Inferior parietal cortex (tissue), 1 donor: ENCODE measurements at regions not wholly inside any gene's neighbourhood (a gene's known extent, or its start where the extent isn't known, plus 50 kb on each side); places are given as distances from the start of the nearest gene placed in this dataset.
A peak's percentile ranks its signal among the peaks of the same experiment; 100 is the strongest.
"Not testable (repeated sequence)": the region's sequence is repeated elsewhere in the genome, so short reads cannot be mapped to it uniquely, and the experiment has no call there.

ENCODE experiments used
- DNase-seq: peaks from one replicate; pipeline ENCODE4 v3.0.0-alpha.2; 2016; ENCODE audit errors: extremely low spot score

DNA sequence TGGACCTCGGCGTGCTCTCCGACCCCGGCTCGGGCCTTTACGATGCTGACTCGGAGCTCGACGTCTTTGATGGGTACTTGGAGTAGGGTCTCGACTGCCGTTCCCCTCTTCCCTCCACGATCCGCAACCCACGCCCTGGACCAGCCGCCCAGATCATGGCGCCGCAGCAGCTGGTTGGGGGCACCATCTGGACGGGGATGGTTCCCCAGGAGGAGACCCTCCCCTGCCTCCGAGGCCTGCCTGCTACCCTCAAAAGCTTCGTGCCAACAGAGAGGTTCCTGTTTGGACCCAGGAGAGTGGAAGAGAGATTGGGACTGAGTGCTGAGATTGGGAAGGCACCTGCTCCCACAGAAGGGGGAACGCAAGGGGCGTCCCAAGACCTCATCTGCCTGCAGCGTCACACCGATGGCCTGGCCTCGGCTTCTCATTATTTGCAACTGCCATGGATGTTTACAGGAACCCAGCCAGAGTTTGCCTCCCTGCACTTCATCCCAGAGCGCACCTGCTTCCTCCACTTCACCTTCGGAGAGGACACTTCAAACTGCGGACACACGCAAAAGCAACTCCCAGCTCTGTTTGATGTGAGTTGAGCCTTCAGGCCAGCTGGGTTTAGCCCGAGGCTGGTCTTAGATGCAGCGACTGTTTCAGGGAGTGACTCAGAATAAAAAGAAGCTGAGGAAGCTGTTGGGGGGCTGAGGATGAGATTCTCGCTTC, 58.9 kb downstream of the GOLGA6L7 start:
- peak; percentile 34 for DNase-seq

DNA sequence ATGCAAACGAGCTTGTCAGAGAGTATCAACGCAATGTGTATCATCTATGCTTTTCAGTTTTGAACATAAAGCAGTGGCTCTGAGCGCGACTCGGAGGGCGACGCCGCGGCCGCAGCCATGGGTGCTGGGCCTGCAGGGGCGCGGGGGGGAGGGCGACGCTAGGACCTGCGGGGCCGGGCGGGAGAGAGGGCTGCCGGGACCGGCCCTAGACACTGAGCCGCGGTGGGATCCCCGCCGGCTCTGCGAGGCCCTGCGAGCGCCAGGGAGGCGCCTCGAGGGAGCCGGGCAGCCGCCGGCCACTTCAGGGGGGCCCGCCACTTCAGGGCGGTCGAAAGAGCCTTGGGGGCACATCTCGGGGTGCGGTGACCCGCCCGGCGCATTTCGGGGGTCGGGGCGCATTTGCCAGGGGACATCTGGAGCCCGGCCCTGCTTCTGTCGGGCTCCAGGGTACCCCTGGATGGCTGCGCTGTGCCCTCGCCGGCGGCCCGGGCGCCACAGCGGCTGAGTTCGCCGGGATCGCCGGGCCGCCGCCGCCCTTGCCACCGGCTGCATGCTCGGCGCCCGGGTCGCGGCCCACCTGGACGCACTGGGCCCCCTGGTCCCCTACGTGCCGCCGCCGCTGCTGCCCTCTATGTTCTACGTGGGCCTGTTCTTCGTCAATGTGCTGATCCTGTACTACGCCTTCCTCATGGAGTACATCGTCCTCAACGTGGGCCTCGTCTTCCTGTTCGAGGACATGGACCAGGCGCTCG, 59.6 kb downstream of the GOLGA6L7 start:
- DNase-seq, result not testable (repeated sequence)

- not testable (repeated sequence) for DNase-seq
Measured at GRCh38 chr15:28788176-28788575, 60.3 kb downstream of the GOLGA6L7 start.

DNA sequence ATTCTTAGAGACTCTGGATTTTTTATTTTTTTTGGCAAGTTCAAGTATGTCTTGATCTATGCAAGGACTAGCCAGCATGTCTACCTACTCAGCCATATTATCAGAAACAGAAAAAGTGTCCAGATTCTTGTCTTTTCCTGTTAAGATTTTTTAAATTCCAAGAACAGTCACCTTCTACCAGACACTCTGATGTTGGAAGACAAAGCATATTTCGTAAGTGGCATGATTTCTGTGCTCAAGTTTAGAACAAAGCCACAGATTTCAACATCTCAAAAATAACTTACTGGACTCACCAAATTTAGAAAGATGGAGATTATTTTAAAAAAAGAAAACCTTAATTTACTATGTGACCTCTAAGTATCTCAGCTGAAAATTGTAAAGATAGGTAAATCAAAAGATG, 61.9 kb downstream of the GOLGA6L7 start:
- no peak for DNase-seq

DNA sequence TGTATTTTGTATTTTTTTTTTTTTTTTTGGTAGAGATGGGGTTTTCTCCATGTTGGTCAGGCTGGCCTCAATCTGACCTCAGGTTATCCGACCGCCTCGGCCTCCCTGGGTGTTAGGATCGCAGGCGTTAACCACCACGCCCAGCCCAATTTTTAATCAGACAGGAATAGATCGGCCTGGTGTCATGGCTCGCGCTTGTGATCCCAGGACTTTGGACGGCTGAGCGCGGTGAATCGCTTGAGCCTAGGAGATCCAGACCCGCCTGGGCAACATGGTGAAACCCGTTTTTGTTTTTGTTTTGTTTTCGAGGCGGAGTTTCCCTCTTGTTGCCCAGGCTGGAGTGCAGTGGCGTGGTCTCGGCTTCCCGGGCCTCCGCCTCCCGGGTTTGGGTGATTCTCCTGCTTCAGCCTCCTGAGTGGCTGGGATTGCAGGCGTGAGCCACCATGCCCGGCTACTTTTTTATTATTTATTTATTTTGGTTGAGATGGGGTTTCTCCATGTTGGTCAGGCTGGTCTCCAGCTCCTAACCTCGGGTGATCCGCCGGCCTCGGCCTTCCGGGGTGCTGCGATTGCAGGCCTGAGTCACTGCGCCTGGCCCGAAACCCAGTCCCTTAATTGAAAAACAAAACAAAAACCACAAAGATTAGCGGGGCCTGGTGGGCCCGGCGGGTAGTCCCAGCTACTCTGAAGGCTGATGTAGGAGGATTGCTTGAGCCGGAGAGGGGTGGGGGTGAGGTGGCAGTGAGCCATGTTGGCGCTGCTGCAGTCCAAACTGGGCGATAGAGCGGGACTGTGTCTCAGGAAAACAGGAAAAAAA, 63.9 kb downstream of the GOLGA6L7 start:
- DNase-seq, result not testable (repeated sequence)

DNA sequence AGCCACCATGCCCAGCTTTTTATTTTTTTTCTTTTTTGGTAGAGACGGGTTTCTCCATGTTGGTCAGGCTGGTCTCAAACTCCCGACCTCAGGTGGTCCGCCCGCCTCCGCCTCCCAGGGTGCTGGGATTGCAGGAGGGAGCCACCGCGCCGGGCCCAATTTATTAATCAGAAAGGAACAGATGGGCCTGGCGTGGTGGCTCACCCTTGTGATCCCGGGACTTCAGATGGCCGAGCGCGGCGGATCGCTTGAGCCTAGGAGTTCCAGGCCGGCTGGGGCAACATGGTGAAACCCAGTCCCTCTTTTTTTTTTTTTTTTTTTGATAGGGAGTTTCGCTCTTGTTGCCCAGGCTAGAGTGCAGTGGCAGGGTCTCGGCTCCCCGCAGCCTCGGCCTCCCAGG, 64.6 kb downstream of the GOLGA6L7 start:
- no peak for DNase-seq

- no peak for DNase-seq
Measured at GRCh38 chr15:28783466-28783865, 65.0 kb downstream of the GOLGA6L7 start.

DNA sequence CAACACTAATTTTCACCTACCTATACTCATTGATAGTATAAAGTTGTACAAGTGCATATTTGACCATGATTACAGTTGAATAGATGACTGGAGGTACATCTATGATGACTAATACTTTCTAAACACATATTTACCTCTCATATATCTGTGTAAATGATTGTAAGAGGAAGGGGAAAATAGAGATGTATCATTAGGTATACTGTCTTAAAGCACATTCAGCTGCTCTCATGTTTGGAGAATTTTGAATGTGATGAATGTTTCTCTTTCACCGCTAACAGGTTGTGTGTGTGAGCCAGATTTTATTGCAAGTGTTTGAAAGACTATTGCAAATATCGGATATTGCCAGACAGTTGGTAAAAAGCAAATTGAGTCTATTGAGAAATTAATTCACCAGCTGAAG, 66.2 kb upstream of the GOLGA8M start:
- not testable (repeated sequence) for DNase-seq

- not testable (repeated sequence) for DNase-seq
Measured at GRCh38 chr15:28772857-28773256, 60.6 kb upstream of the GOLGA8M start.
